ENCODE measurements at regions not wholly inside any gene's neighbourhood (a gene's known extent, or its start where the extent isn't known, plus 50 kb on each side); places are given as distances from the start of the nearest gene placed in this dataset.

DNA sequence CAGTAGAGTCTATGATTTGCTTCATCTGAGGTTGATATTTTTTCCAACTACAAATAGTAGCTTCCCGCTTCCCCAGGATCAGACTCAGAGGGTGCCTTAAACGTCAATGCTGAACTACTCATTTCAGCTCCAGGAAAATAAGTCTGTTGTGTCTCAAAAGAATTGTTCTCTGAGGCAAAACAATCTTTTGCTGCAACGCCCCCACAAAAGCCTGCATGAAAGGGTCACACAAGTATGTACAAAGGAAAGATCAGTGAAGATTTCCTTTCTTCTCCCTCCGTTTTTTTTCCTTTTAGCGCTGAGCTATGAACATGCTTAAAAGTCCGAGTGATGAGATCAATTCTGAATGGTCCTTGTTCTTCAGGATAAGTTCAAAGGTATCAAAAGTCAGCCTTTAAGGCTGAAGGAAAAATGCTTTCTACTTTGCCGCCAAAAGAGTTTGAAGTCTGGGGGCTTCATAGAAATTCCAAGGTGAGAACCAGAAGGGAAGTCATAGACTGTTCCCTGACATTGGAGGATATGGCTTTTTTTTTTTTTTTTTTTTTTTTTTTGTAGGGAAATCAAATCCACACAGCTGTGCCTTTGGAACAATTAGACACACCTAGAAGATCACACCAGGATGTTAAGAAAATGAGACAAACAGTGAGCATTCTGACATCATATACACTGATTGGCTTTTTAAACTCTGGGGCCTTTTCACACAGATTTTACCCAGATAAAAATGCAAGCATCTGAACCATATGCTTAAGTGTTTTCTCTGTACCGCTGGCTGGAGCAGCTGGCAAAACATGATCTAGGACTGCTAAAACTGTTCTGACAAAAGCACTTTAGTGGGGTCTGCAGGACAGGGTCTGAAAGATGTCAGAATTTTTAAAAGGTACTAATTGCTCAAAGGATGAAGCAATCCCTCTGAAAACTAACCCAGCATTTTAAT is 329.3 kb downstream of the ENC1 start:
- Mint-ChIP-seq H3K36me3 (no peaks in the 10 kb centered on the region), H3K27me3 (peaks cover 0 to 20% (median 11%) of the 10 kb centered on the region in 5 donors), H3K9me3 (peaks cover 0 to 5% (median 0%) of the 10 kb centered on the region in 9 donors), H3K4me3 (no peak overlapping the region), H3K27ac (no peak overlapping the region), H3K4me1 (no peaks in the 10 kb centered on the region)
- POLR2A ChIA-PET = no interaction called here
- DNase-seq (no peak), ATAC-seq (no peak)

DNA sequence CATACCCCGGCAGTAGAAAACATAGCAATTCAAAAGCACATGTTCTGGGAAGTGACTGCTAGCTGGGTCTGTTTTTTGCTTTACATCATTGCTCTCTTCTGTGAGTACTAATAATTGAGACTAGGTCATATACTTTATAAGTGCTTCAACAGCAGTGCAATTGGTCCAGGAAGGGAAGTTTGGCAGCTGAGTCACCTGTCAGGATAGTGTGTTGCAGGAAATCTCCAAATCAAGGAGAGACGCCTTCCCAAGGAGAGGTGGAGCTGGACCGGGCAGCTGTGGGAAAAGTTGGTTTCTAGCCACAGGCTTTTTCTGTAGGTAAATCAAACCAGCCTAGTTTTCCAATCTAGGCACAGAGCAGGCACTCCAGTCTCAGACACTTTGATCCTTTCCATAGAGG is 330.1 kb downstream of the ENC1 start:
- POLR2A ChIA-PET = no interaction called here
- Mint-ChIP-seq H3K27me3 (peaks cover 0 to 20% (median 11%) of the 10 kb centered on the region in 5 donors), H3K36me3 (no peaks in the 10 kb centered on the region)

GRCh38 chr5:74309050-74309449 is 331.5 kb downstream of the ENC1 start:
- H3K9me3 Mint-ChIP-seq = peaks cover 0 to 5% (median 0%) of the 10 kb centered on the region in 9 donors
- no peak overlapping the region for H3K4me3 Mint-ChIP-seq
- no peak overlapping the region for H3K27ac Mint-ChIP-seq
- H3K4me1 Mint-ChIP-seq = no peaks in the 10 kb centered on the region
- no peaks in the 10 kb centered on the region for H3K36me3 Mint-ChIP-seq
- peaks cover 0 to 12% (median 8%) of the 10 kb centered on the region in 5 donors for H3K27me3 Mint-ChIP-seq
- no peak for DNase-seq
- POLR2A ChIA-PET = no interaction called here
- no peak for ATAC-seq

More for the DNA sequence above, 330.1 kb downstream of the ENC1 start:
- H3K4me3 Mint-ChIP-seq = no peak overlapping the region
- peaks cover 0 to 5% (median 0%) of the 10 kb centered on the region in 9 donors for H3K9me3 Mint-ChIP-seq
- DNase-seq = no peak
- no peak for ATAC-seq
- H3K27ac Mint-ChIP-seq = no peak overlapping the region
- H3K4me1 Mint-ChIP-seq = no peaks in the 10 kb centered on the region

DNA sequence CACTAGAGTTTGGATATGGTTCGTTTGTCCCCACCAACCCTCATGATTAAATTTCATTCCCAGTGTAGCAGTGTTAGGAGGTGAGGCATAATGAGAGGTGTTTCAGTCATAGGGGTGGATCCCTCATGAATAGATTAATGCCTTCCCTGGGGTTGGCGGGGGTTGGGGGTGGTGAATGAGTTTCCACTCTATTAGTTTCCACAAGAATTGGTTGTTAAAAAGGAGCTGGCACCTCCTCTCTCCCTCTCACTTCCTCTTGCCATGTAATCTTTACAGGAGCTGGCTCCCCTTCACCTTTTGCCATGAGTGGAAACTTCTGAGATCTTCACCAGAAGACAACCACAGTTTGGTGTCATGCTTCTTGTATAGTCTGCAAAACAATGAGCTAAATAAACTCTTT is 333.7 kb downstream of the ENC1 start:
- DNase-seq = no peak
- H3K27ac Mint-ChIP-seq = no peak overlapping the region
- H3K36me3 Mint-ChIP-seq = no peaks in the 10 kb centered on the region
- H3K27me3 Mint-ChIP-seq = peaks cover 0 to 2% (median 0%) of the 10 kb centered on the region in 5 donors
- ATAC-seq = no peak
- no peaks in the 10 kb centered on the region for H3K9me3 Mint-ChIP-seq
- H3K4me3 Mint-ChIP-seq = no peak overlapping the region
- POLR2A ChIA-PET = no interaction called here
- no peaks in the 10 kb centered on the region for H3K4me1 Mint-ChIP-seq

DNA sequence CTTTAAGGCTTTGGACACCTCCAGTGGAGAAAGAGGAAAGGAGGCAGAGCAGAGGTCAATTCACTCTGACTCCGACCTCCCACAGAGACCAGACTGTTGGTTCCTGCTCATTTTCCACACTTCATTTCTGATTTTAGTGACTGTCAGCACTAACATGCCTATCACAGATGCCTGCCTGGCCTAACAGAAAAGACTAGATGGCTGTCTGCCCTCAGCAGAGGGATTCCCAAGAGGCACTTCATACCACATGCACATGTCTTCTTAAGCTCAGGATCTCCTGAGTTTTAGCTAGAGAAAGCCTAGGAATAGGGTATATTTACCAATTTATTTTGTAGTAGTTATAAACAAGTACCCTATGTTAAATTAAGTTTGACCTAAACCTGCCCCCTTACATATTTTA is 336.0 kb downstream of the ENC1 start:
- Mint-ChIP-seq H3K27me3 (peaks cover 0 to 6% (median under 1%) of the 10 kb centered on the region in 5 donors), H3K4me1 (no peaks in the 10 kb centered on the region), H3K4me3 (no peak overlapping the region), H3K36me3 (no peaks in the 10 kb centered on the region), H3K27ac (no peak overlapping the region), H3K9me3 (peaks cover 0 to 9% (median 0%) of the 10 kb centered on the region in 9 donors)
- DNase-seq = no peak
- ATAC-seq = no peak
- POLR2A ChIA-PET = no interaction called here

DNA sequence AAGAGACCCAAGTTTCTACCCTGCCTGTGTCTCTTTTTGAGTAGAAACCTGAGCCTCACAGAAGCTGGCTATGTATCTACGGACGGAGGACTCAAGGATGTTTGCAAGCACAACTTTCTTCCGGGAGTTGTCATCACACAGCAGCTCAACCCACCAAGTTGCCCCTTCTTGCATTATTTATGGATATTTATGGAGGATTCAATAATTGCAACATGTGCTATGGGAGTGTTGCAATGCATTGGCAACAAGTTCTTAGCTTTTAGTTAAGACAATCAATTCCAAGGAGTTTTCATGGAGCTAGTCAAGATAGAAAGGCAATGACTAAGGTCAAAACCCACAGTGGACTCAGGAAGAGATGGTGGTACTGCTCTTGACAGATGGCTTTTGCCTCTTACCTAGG is 336.9 kb downstream of the ENC1 start:
- Mint-ChIP-seq H3K9me3 (peaks cover 0 to 9% (median 0%) of the 10 kb centered on the region in 9 donors), H3K27ac (no peak overlapping the region), H3K4me1 (no peaks in the 10 kb centered on the region), H3K36me3 (no peaks in the 10 kb centered on the region), H3K27me3 (peaks cover 0 to 6% (median 2%) of the 10 kb centered on the region in 5 donors), H3K4me3 (no peak overlapping the region)
- no peak for DNase-seq
- POLR2A ChIA-PET = interaction anchor here (0.6 kb wide), 1 partner anchor 19 kb away, joined by 3 read pairs; no protein-coding TSS in a partner anchor
- ATAC-seq = no peak

DNA sequence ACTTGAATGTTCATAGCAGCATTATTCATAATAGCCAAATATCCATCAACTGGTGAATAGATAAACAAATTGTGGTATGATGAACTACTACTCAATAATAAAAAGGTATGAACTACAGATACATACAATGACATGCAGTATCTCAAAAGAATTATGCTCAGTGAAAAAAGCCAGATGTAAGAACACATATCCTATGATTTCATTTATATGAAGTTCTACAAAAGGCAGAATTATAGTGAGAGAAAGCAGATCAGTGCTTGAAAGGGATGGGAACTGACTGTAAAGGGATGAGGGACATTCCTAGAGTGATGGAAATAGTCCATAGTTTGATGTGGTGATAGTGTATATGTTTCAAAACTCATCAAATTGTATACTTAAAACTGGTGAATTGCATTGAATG is 339.0 kb downstream of the ENC1 start:
- H3K36me3 Mint-ChIP-seq = no peaks in the 10 kb centered on the region
- H3K27me3 Mint-ChIP-seq = peaks cover 0 to 6% (median 2%) of the 10 kb centered on the region in 5 donors
- POLR2A ChIA-PET = no interaction called here
- H3K9me3 Mint-ChIP-seq = peaks cover 0 to 9% (median 0%) of the 10 kb centered on the region in 9 donors
- no peaks in the 10 kb centered on the region for H3K4me1 Mint-ChIP-seq
- no peak overlapping the region for H3K27ac Mint-ChIP-seq
- no peak for ATAC-seq
- no peak for DNase-seq
- H3K4me3 Mint-ChIP-seq = no peak overlapping the region

- no peak for ATAC-seq
- H3K4me3 Mint-ChIP-seq = no peak overlapping the region
- POLR2A ChIA-PET = no interaction called here
Observed at GRCh38 chr5:74300808-74301389, 339.6 kb downstream of the ENC1 start.

GRCh38 chr5:74299833-74300232 is 340.7 kb downstream of the ENC1 start:
- Mint-ChIP-seq H3K4me3 (no peak overlapping the region), H3K36me3 (no peaks in the 10 kb centered on the region), H3K9me3 (peaks cover 0 to 9% (median 0%) of the 10 kb centered on the region in 9 donors), H3K27ac (no peak overlapping the region), H3K27me3 (peaks cover 0 to 6% (median 2%) of the 10 kb centered on the region in 5 donors), H3K4me1 (no peaks in the 10 kb centered on the region)
- POLR2A ChIA-PET = no interaction called here
- no peak for ATAC-seq
- no peak for DNase-seq

More at GRCh38 chr5:74300808-74301389, 339.6 kb downstream of the ENC1 start:
- Mint-ChIP-seq H3K4me1 (no peaks in the 10 kb centered on the region), H3K36me3 (no peaks in the 10 kb centered on the region), H3K27ac (no peak overlapping the region), H3K9me3 (peaks cover 0 to 9% (median 0%) of the 10 kb centered on the region in 9 donors), H3K27me3 (peaks cover 0 to 6% (median 2%) of the 10 kb centered on the region in 5 donors)
- DNase-seq = no peak

- Mint-ChIP-seq H3K9me3 (peaks cover 0 to 9% (median 0%) of the 10 kb centered on the region in 9 donors), H3K36me3 (no peaks in the 10 kb centered on the region), H3K4me3 (no peak overlapping the region), H3K27ac (no peak overlapping the region), H3K27me3 (peaks cover 0 to 5% (median 3%) of the 10 kb centered on the region in 5 donors), H3K4me1 (no peaks in the 10 kb centered on the region)
- POLR2A ChIA-PET = no interaction called here
- ATAC-seq = no peak
- no peak for DNase-seq
Observed at GRCh38 chr5:74296685-74297408, 343.7 kb downstream of the ENC1 start.

- Mint-ChIP-seq H3K4me1 (no peaks in the 10 kb centered on the region), H3K9me3 (peaks cover 0 to 2% (median 0%) of the 10 kb centered on the region in 9 donors), H3K27ac (no peak overlapping the region), H3K4me3 (no peak overlapping the region), H3K36me3 (no peaks in the 10 kb centered on the region), H3K27me3 (peaks cover 0 to 3% (median 2%) of the 10 kb centered on the region in 5 donors)
- POLR2A ChIA-PET = no interaction called here
- ATAC-seq (no peak), DNase-seq (no peak)
Observed at GRCh38 chr5:74295676-74296075, 344.9 kb downstream of the ENC1 start.

DNA sequence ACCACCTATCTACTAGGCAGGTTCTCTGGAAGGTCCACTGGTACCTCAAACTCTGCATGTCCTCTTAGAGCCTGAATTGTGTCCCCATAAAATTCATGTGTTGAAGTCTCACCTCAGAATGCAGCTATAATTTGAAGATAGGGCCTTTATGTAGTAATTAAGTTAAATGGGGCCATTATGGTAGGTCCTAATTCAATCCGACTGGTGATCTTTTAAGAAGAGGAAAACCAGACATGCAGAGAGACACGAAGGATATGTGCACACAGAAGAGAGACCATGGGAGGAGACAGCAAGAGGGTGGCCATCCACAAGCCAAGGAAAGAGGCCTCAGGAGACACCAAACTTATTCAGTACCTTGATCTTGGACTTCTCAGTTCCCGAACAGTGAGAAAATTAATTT is 345.4 kb downstream of the ENC1 start:
- H3K4me1 Mint-ChIP-seq = no peaks in the 10 kb centered on the region

DNA sequence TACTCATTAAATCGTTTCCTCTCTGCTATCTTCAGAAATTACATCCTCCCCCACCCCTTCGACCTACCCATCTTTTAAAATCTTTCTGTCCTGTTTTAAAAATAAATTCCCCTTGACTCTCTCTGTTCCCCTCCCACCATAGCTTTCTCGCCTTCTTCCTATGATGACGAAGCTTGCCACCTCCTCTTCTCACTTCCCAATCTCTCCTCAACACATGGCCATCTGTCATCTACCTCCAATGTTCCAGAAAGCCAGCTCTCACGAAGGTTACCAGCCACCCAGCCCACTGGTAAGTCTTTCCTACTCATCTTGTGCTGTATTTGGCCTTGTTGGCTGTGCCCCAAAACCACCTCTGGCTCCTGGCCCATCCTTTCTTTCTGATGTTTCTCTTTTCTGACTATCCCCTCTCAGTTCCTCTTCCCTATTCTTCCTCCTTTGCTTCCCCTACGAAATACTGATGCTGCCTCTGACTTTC is 346.3 kb downstream of the ENC1 start:
- POLR2A ChIA-PET = no interaction called here
- no peak overlapping the region for H3K27ac Mint-ChIP-seq
- no peak overlapping the region for H3K4me3 Mint-ChIP-seq
- H3K4me1 Mint-ChIP-seq = no peaks in the 10 kb centered on the region
- no peaks in the 10 kb centered on the region for H3K36me3 Mint-ChIP-seq
- H3K9me3 Mint-ChIP-seq = no peaks in the 10 kb centered on the region
- ATAC-seq (no peak), DNase-seq (no peak)
- peaks cover 0 to 3% (median 0%) of the 10 kb centered on the region in 5 donors for H3K27me3 Mint-ChIP-seq

More for the DNA sequence above, 345.4 kb downstream of the ENC1 start:
- ATAC-seq = no peak
- DNase-seq = no peak
- no peaks in the 10 kb centered on the region for H3K9me3 Mint-ChIP-seq
- POLR2A ChIA-PET = no interaction called here
- H3K27me3 Mint-ChIP-seq = peaks cover 0 to 3% (median 2%) of the 10 kb centered on the region in 5 donors
- no peak overlapping the region for H3K4me3 Mint-ChIP-seq
- H3K36me3 Mint-ChIP-seq = no peaks in the 10 kb centered on the region
- no peak overlapping the region for H3K27ac Mint-ChIP-seq

Measured in naive thymus-derived CD8-positive, alpha-beta T cell (primary cell).